GM21576 (cell line): ENCODE measurements at regions not wholly inside any gene's neighbourhood (a gene's known extent, or its start where the extent isn't known, plus 50 kb on each side); places are given as distances from the start of the nearest gene placed in this dataset.

ENCODE experiments used
- ATAC-seq: cut with Tn5 transposase; IDR thresholded peaks from one replicate; pipeline ENCODE4 v1.9.1; 2021; ENCODE audit warnings: mild to moderate bottlenecking, moderate library complexity; ENCODE audit not compliant: unreplicated experiment

GRCh38 chr5:2196989-2197619, 314.4 kb upstream of the IRX4 start:
- no peak for ATAC-seq

GRCh38 chr5:2196416-2196815, 313.7 kb upstream of the IRX4 start:
- ATAC-seq = no peak

GRCh38 chr5:2194949-2195348, 312.2 kb upstream of the IRX4 start:
- no peak for ATAC-seq

- ATAC-seq = no peak
Observed at GRCh38 chr5:2194236-2194555, 311.5 kb upstream of the IRX4 start.

- ATAC-seq = no peak
Observed at GRCh38 chr5:2193542-2194235, 311.0 kb upstream of the IRX4 start.

GRCh38 chr5:2193142-2193541, 310.4 kb upstream of the IRX4 start:
- ATAC-seq = no peak

- no peak for ATAC-seq
Observed at GRCh38 chr5:2192496-2192895, 309.8 kb upstream of the IRX4 start.

- no peak for ATAC-seq
Observed at GRCh38 chr5:2191972-2192371, 309.2 kb upstream of the IRX4 start.

- ATAC-seq = no peak
Observed at GRCh38 chr5:2190549-2190948, 307.8 kb upstream of the IRX4 start.

- no peak for ATAC-seq
Observed at GRCh38 chr5:2188661-2189060, 305.9 kb upstream of the IRX4 start.

- no peak for ATAC-seq
Observed at GRCh38 chr5:2188137-2188536, 305.4 kb upstream of the IRX4 start.

GRCh38 chr5:2187687-2188086, 305.0 kb upstream of the IRX4 start:
- ATAC-seq = no peak

GRCh38 chr5:2187156-2187555, 304.4 kb upstream of the IRX4 start:
- ATAC-seq = no peak

GRCh38 chr5:2186472-2187015, 303.8 kb upstream of the IRX4 start:
- ATAC-seq = no peak

GRCh38 chr5:2185646-2186471, 303.1 kb upstream of the IRX4 start:
- no peak for ATAC-seq

- no peak for ATAC-seq
Observed at GRCh38 chr5:2184563-2185540, 302.1 kb upstream of the IRX4 start.

GRCh38 chr5:2184026-2184366, 301.3 kb upstream of the IRX4 start:
- no peak for ATAC-seq

GRCh38 chr5:2183154-2184025, 300.7 kb upstream of the IRX4 start:
- no peak for ATAC-seq

- no peak for ATAC-seq
Observed at GRCh38 chr5:2182020-2182419, 299.3 kb upstream of the IRX4 start.

- ATAC-seq = no peak
Observed at GRCh38 chr5:2181557-2181956, 298.8 kb upstream of the IRX4 start.
